Fibroblast of lung (primary cell): ENCODE measurements at regions not wholly inside any gene's neighbourhood (a gene's known extent, or its start where the extent isn't known, plus 50 kb on each side); places are given as distances from the start of the nearest gene placed in this dataset.

Experiments used
- DNase-seq, 2 donors: peaks; one replicate each; pipeline versions ENCODE4 v3.0.0 to v3.0.0-alpha.2; 2010; ENCODE audit warnings: low read depth in 2 of 2
- H2AFZ ChIP-seq: 2 replicates; pipeline ENCODE4 v1.5.1; 2012; ENCODE audit warnings: low read length, control low read depth, inconsistent platforms
- H3K27ac ChIP-seq: 2 replicates; pipeline ENCODE4 v1.5.1; 2011; ENCODE audit warnings: low read length, control low read depth; ENCODE audit not compliant: insufficient read depth
- H3K27me3 ChIP-seq: 2 replicates; pipeline ENCODE4 v1.5.1; 2011; ENCODE audit warnings: mild to moderate bottlenecking, low read length; ENCODE audit not compliant: control insufficient read depth, insufficient read depth
- H3K36me3 ChIP-seq: 2 replicates; pipeline ENCODE4 v1.5.1; 2011; ENCODE audit warnings: low read length; ENCODE audit not compliant: control insufficient read depth, insufficient read depth
- H3K4me1 ChIP-seq: 2 replicates; pipeline ENCODE4 v1.5.1; 2011; ENCODE audit warnings: low read length; ENCODE audit not compliant: control insufficient read depth, insufficient read depth; ENCODE audit errors: extremely low read depth
- H3K4me2 ChIP-seq: 2 replicates; pipeline ENCODE4 v1.5.1; 2011; ENCODE audit warnings: low read length, control low read depth; ENCODE audit not compliant: insufficient read depth; ENCODE audit errors: extremely low read depth
- H3K4me3 ChIP-seq, 4 experiments: fragments of 200-600 bp in 1 of 4; sonication (generic) in 1 of 4; replicated peaks in 1 of 4; 2 replicates each; pipeline ENCODE4 v1.5.1; 2011 to 2016; ENCODE audit warnings: low read length in 4 of 4, low read depth in 3 of 4, mild to moderate bottlenecking in 3 of 4, control low read depth in 2 of 4, inconsistent platforms in 1 of 4, mixed read lengths in 1 of 4; ENCODE audit not compliant: insufficient read depth in 1 of 4; ENCODE audit errors: control extremely low read depth in 1 of 4
- H3K79me2 ChIP-seq: 2 replicates; pipeline ENCODE4 v1.5.1; 2012; ENCODE audit warnings: mild to moderate bottlenecking, low read length, inconsistent platforms; ENCODE audit not compliant: control insufficient read depth, insufficient read depth
- H3K9ac ChIP-seq: 2 replicates; pipeline ENCODE4 v1.5.1; 2011; ENCODE audit warnings: mild to moderate bottlenecking, low read length, control low read depth; ENCODE audit not compliant: insufficient read depth
- H3K9me3 ChIP-seq: 2 replicates; pipeline ENCODE4 v1.5.1; 2012; ENCODE audit warnings: low read depth, low read length; ENCODE audit not compliant: control insufficient read depth, insufficient read depth
- H4K20me1 ChIP-seq: 2 replicates; pipeline ENCODE4 v1.5.1; 2011; ENCODE audit warnings: low read length; ENCODE audit not compliant: control insufficient read depth, insufficient read depth; ENCODE audit errors: extremely low read depth
- EZH2 ChIP-seq: IDR thresholded peaks from 2 replicates; pipeline ENCODE4 v1.5.1; 2012; ENCODE audit warnings: low read length, control low read depth, mild to moderate bottlenecking; ENCODE audit errors: missing control alignments
- TF ChIP-seq, protein P1 (sequence below), 2 donors: IDR thresholded peaks in 1 of 2; conservative IDR thresholded peaks in 1 of 2; 1 replicate in 1 of 2; 2 replicates in 1 of 2; pipeline ENCODE4 v1.5.1; 2011 to 2012; ENCODE audit warnings: low read length in 2 of 2, control low read depth in 1 of 2, inconsistent platforms in 1 of 2, low read depth in 1 of 2, mild to moderate bottlenecking in 1 of 2

DNA sequence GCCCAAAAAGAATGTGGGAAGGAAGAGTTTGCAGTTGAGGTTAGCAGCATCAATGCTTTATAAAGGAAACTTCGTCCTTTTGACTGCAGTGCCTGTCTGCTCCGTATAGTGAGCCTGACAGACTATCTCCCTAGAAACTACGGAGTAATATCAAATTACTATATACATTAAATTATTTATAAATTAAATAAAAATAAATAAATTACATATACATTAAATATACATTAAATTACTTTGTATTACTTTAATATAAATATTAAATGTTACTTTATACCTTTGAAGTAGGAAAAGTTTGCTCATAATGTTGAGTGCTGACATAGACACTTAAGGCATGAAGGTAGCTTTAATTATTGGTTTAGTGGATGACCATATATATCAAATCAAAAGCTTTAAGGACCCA, 165.2 kb downstream of the IL15 start:
- DNase-seq = peak in 1 of 2 donors; percentile 23
- no peaks in the 10 kb centered on the region for H3K9me3 ChIP-seq
- no peaks in the 10 kb centered on the region for H3K4me1 ChIP-seq
- no peak overlapping the region for H3K4me3 ChIP-seq
- H3K27ac ChIP-seq = no peak overlapping the region
- H4K20me1 ChIP-seq = no peaks in the 10 kb centered on the region
- no peak overlapping the region for H3K9ac ChIP-seq
- H2AFZ ChIP-seq = no peak overlapping the region
- H3K27me3 ChIP-seq = no peaks in the 10 kb centered on the region
- no peaks in the 10 kb centered on the region for H3K36me3 ChIP-seq
- no peak for TF ChIP-seq EZH2
- TF ChIP-seq, protein P1, sequence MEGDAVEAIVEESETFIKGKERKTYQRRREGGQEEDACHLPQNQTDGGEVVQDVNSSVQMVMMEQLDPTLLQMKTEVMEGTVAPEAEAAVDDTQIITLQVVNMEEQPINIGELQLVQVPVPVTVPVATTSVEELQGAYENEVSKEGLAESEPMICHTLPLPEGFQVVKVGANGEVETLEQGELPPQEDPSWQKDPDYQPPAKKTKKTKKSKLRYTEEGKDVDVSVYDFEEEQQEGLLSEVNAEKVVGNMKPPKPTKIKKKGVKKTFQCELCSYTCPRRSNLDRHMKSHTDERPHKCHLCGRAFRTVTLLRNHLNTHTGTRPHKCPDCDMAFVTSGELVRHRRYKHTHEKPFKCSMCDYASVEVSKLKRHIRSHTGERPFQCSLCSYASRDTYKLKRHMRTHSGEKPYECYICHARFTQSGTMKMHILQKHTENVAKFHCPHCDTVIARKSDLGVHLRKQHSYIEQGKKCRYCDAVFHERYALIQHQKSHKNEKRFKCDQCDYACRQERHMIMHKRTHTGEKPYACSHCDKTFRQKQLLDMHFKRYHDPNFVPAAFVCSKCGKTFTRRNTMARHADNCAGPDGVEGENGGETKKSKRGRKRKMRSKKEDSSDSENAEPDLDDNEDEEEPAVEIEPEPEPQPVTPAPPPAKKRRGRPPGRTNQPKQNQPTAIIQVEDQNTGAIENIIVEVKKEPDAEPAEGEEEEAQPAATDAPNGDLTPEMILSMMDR (conservative IDR thresholded peaks at IDR 0.05 in 1 of 2, IDR thresholded peaks at IDR 0.05 in 1 of 2; ENCODE audit: low read depth in 1 of 2, low read length in 2 of 2) = no peak
- no peak overlapping the region for H3K4me2 ChIP-seq
- no peaks in the 10 kb centered on the region for H3K79me2 ChIP-seq

DNA sequence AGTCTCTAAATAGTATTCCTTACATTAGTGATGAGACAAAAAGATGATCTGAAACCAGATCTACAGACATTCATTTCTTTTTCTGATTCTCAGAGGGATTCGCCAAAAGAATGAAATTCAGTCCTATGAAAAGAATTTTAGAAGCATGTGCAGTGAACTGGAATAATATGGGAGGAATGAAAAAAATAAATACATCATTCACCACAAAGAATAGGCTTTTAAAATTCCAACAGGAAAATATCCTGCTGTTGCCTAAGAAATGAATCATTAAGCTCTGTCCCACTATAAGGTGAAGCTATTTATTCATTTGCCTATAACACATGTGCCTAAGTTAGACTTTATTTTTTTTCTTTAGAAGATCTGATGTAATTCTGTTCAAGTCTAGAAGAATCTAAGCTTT, 165.9 kb downstream of the IL15 start:
- no peak overlapping the region for H3K27ac ChIP-seq
- H3K9me3 ChIP-seq = no peaks in the 10 kb centered on the region
- H3K4me1 ChIP-seq = peaks cover 3% of the 10 kb centered on the region
- H3K36me3 ChIP-seq = no peaks in the 10 kb centered on the region
- H3K27me3 ChIP-seq = no peaks in the 10 kb centered on the region
- H3K4me3 ChIP-seq = no peak overlapping the region
- no peak overlapping the region for H2AFZ ChIP-seq
- no peak overlapping the region for H3K4me2 ChIP-seq
- no peaks in the 10 kb centered on the region for H4K20me1 ChIP-seq
- H3K79me2 ChIP-seq = no peaks in the 10 kb centered on the region
- no peak for TF ChIP-seq EZH2
- TF ChIP-seq, protein P1 (conservative IDR thresholded peaks at IDR 0.05 in 1 of 2, IDR thresholded peaks at IDR 0.05 in 1 of 2; ENCODE audit: low read depth in 1 of 2, low read length in 2 of 2) = no peak
- H3K9ac ChIP-seq = no peak overlapping the region
- DNase-seq = peak; percentile 52 to 94

DNA sequence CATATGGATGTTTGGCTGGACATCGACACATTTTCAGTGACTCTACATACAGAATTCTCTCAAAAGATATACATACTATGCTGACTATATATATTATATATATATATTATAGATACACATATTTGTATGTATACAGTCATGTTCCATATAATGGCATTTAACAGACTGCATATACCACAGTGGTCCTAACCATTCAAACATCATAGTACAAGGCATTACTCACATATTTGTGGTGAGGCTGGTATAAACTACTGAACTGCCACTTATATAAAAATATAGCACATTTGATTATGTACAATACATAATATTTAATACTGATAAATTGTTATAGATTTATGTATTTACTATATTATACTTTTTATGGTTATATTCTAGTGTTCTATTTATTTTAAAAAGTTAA, 168.5 kb downstream of the IL15 start:
- Histone ChIP-seq H3K27ac (no peak overlapping the region), H3K4me1 (peaks cover 7% of the 10 kb centered on the region), H3K9ac (no peak overlapping the region), H3K36me3 (no peaks in the 10 kb centered on the region), H3K4me3 (no peak overlapping the region), H3K4me2 (no peak overlapping the region), H2AFZ (no peak overlapping the region), H3K79me2 (no peaks in the 10 kb centered on the region), H4K20me1 (no peaks in the 10 kb centered on the region), H3K27me3 (no peaks in the 10 kb centered on the region), H3K9me3 (no peaks in the 10 kb centered on the region)
- DNase-seq = peak in 1 of 2 donors; percentile 23
- TF ChIP-seq EZH2 = no peak
- TF ChIP-seq, protein P1 (conservative IDR thresholded peaks at IDR 0.05 in 1 of 2, IDR thresholded peaks at IDR 0.05 in 1 of 2; ENCODE audit: low read depth in 1 of 2, low read length in 2 of 2) = no peak
